ENCODE measurements at regions not wholly inside any gene's neighbourhood (a gene's known extent, or its start where the extent isn't known, plus 50 kb on each side); places are given as distances from the start of the nearest gene placed in this dataset.

DNA sequence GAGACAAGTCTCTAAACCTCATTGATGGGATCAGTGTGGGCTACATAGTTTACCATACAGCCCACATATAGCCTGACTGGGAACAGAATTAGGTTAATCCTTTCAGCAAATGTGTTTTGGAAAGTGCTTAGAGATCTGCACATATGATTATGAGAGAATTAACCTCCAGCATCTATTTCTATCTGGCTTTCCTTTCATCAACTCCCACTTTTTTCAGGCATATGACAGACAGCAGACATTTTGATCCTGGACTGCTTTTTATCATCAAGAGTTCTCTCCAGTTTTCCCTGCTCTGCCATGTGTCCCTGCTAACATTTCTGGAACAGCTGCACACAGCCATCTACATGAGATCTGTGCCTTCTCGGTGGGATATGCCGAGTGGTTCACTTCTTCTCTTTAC, 139.5 kb upstream of the LRP1B start (continued):
- no peak for TF ChIP-seq TAF1 (IDR thresholded peaks at IDR 0.05; ENCODE audit: low read depth, low read length)

- no peak overlapping the region for H4K5ac ChIP-seq (ENCODE audit: insufficient read length, low read depth, low read length)
- H3K14ac ChIP-seq (ENCODE audit: insufficient read length), result no peak overlapping the region
- no peaks in the 10 kb centered on the region for H3K27me3 ChIP-seq (replicated peaks in 1 of 4; ENCODE audit: control insufficient read depth in 3 of 4, extremely low read depth in 1 of 4, insufficient read depth in 3 of 4, low read length in 3 of 4)
- H3K79me1 ChIP-seq (ENCODE audit: low read depth, low read length), result no peaks in the 10 kb centered on the region
- WGBS, 2 experiments (ENCODE audit: extremely low coverage in 1 of 2, insufficient coverage in 1 of 2, insufficient read length in 1 of 2, insufficient replicate concordance in 2 of 2, low coverage in 1 of 2, low lambda C conversion rate in 2 of 2, missing lambda C conversion rate in 1 of 2), result 96% methylated on average over 5 of the region's 5 CpGs; no CpG with 5 or more reads in 1 of the 2 experiments
- no peaks in the 10 kb centered on the region for H3K9me3 ChIP-seq (ENCODE audit: insufficient read depth in 2 of 2, low read depth in 1 of 2, low read length in 1 of 2)
- H2AK5ac ChIP-seq (ENCODE audit: low read depth, low read length), result no peak overlapping the region
- no peak overlapping the region for H2BK12ac ChIP-seq (ENCODE audit: low read depth, low read length)
- no peak overlapping the region for H2BK15ac ChIP-seq (ENCODE audit: low read length)
- H3K23me2 ChIP-seq (ENCODE audit: low read depth, low read length), result no peaks in the 10 kb centered on the region
- H2BK5ac ChIP-seq (ENCODE audit: low read depth, low read length), result no peak overlapping the region
- H3K4me3 ChIP-seq (ENCODE audit: extremely low read depth in 1 of 4, insufficient read depth in 2 of 4, low read depth in 3 of 4, low read length in 4 of 4), result no peak overlapping the region
- H3K18ac ChIP-seq (ENCODE audit: extremely low read depth, low read length), result no peak overlapping the region
- H4K8ac ChIP-seq (ENCODE audit: extremely low read depth, insufficient read depth, low read length), result no peak overlapping the region
- H3K4me1 ChIP-seq (replicated peaks in 1 of 4; ENCODE audit: control insufficient read depth in 3 of 4, insufficient read depth in 4 of 4, low read length in 3 of 4), result no peaks in the 10 kb centered on the region
- H2AFZ ChIP-seq (ENCODE audit: low read length), result no peak overlapping the region
- CTCF ChIA-PET (ENCODE audit: partially characterized antibody), result interaction anchor here (1.0 kb wide), 1 partner anchor 27 kb away, joined by 5 read pairs; no protein-coding TSS in a partner anchor
- H3K27ac ChIP-seq (ENCODE audit: low read depth, low read length), result no peak overlapping the region
- no peak overlapping the region for H4K91ac ChIP-seq (replicated peaks; ENCODE audit: insufficient read length, low read length)
- no peak for DNase-seq (ENCODE audit: low read depth in 1 of 2, low spot score in 2 of 2)
- POLR2A ChIA-PET (ENCODE audit: partially characterized antibody), result no interaction called here
- H3K79me2 ChIP-seq (ENCODE audit: control insufficient read depth in 1 of 2, insufficient read depth in 2 of 2, low read length in 2 of 2), result no peaks in the 10 kb centered on the region
- no peak for TF ChIP-seq CBX5 (IDR thresholded peaks at IDR 0.05; ENCODE audit: low read depth, low read length)
- TF ChIP-seq POU5F1 (IDR thresholded peaks at IDR 0.05; ENCODE audit: low read depth, low read length), result no peak
- no peak for TF ChIP-seq RFX5 (IDR thresholded peaks at IDR 0.05; ENCODE audit: borderline replicate concordance, low read depth, low read length)
- TF ChIP-seq KDM4A (IDR thresholded peaks at IDR 0.05; ENCODE audit: low read depth, low read length, severe bottlenecking), result no peak
- TF ChIP-seq POLR2AphosphoS5 (IDR thresholded peaks at IDR 0.05; ENCODE audit: low read depth, low read length), result no peak
- H3K4ac ChIP-seq (replicated peaks; ENCODE audit: insufficient read length, low read depth, low read length), result no peak overlapping the region
- no peak overlapping the region for H2BK20ac ChIP-seq (ENCODE audit: low read length)
- H2BK120ac ChIP-seq (replicated peaks; ENCODE audit: low read depth, low read length), result no peak overlapping the region
- no peak overlapping the region for H3K4me2 ChIP-seq (ENCODE audit: insufficient read depth in 1 of 2, low read depth in 2 of 2, low read length in 2 of 2)
- H3K56ac ChIP-seq (replicated peaks; ENCODE audit: insufficient read length, low read depth, low read length), result no peak overlapping the region
- no peaks in the 10 kb centered on the region for H4K20me1 ChIP-seq (replicated peaks in 1 of 2; ENCODE audit: control insufficient read depth in 1 of 2, insufficient read depth in 2 of 2, low read length in 2 of 2)
- H3K23ac ChIP-seq (ENCODE audit: insufficient read length), result no peak overlapping the region
- no peaks in the 10 kb centered on the region for H3K36me3 ChIP-seq (ENCODE audit: control insufficient read depth in 2 of 4, insufficient read depth in 4 of 4, low read length in 3 of 4)
- H3K9ac ChIP-seq (replicated peaks in 1 of 4; ENCODE audit: extremely low read depth in 1 of 4, low read depth in 3 of 4, low read length in 3 of 4), result no peak overlapping the region
- FAIRE-seq, result no peak
Measured at GRCh38 chr2:142259356-142259755, 128.5 kb upstream of the LRP1B start.

All from H1 (cell line).